WTC11 (cell line): ENCODE measurements at regions not wholly inside any gene's neighbourhood (a gene's known extent, or its start where the extent isn't known, plus 50 kb on each side); places are given as distances from the start of the nearest gene placed in this dataset.
A peak's percentile ranks its signal among the peaks of the same experiment; 100 is the strongest.

Experiments
- ATAC-seq: fragments of 200-7000 bp; cut with Tn5 transposase; 2 replicates; pipeline ENCODE4 v1.10.0; 2021; ENCODE audit warnings: mild to moderate bottlenecking, moderate library complexity
- CTCF ChIA-PET: fragments of 300-600 bp; sonication (Branson Sonifier 250); formaldehyde crosslinking; loops from one replicate; lab custom pipeline; 2021; ENCODE audit warnings: antibody characterized with exemption; lab: Charles Lee
- POLR2A ChIA-PET: fragments of 350-600 bp; sonication (Branson Sonifier 250); formaldehyde crosslinking; loops from one replicate; lab custom pipeline; 2021; ENCODE audit warnings: antibody characterized with exemption; lab: Charles Lee
- DNase-seq: peaks from one replicate; pipeline ENCODE4 v3.0.0; 2021; ENCODE audit warnings: low spot score
- H3K27ac Mint-ChIP-seq: 2 replicates; pipeline ENCODE4 v1.8.0; 2021; ENCODE audit warnings: mixed read lengths
- H3K27me3 Mint-ChIP-seq: 2 replicates; pipeline ENCODE4 v1.8.0; 2021; ENCODE audit warnings: low read depth, mild to moderate bottlenecking, moderate library complexity, mixed read lengths
- H3K36me3 Mint-ChIP-seq: 2 replicates; pipeline ENCODE4 v1.8.0; 2021; ENCODE audit warnings: mixed read lengths
- H3K4me1 Mint-ChIP-seq: 2 replicates; pipeline ENCODE4 v1.8.0; 2022; ENCODE audit warnings: mixed read lengths
- H3K4me3 Mint-ChIP-seq: 2 replicates; pipeline ENCODE4 v1.8.0; 2021; ENCODE audit warnings: mild to moderate bottlenecking, moderate library complexity, mixed read lengths
- H3K9me3 Mint-ChIP-seq: 2 replicates; pipeline ENCODE4 v1.8.0; 2021; ENCODE audit warnings: mixed read lengths
- AR ChIP-seq: fragments of 250-450 bp; sonication (Bioruptor Pico); IDR thresholded peaks from 2 replicates; pipeline ENCODE4 v1.9.0; 2021; ENCODE audit warnings: mild to moderate bottlenecking
- CREB1 ChIP-seq: sonication (generic); formaldehyde crosslinking; IDR thresholded peaks from 2 replicates; pipeline ENCODE4 v1.8.0; 2023; ENCODE audit warnings: mild to moderate bottlenecking, missing genetic modification reagents
- CTCF ChIP-seq: fragments of 200-600 bp; IDR thresholded peaks from 2 replicates; pipeline ENCODE4 v1.8.0; 2022; ENCODE audit warnings: antibody characterized with exemption
- E2F1 ChIP-seq: sonication (generic); formaldehyde crosslinking; IDR thresholded peaks from 2 replicates; pipeline ENCODE4 v1.8.0; 2022; ENCODE audit warnings: mild to moderate bottlenecking, missing genetic modification reagents
- E2F5 ChIP-seq: sonication (generic); formaldehyde crosslinking; IDR thresholded peaks from 2 replicates; pipeline ENCODE4 v1.8.1; 2022; ENCODE audit warnings: mild to moderate bottlenecking, moderate library complexity, missing genetic modification reagents
- ERG ChIP-seq: fragments of 250-450 bp; sonication (Bioruptor Pico); IDR thresholded peaks from 2 replicates; pipeline ENCODE4 v1.8.0; 2021; ENCODE audit warnings: mild to moderate bottlenecking
- IRF1 ChIP-seq: sonication (generic); formaldehyde crosslinking; IDR thresholded peaks from 2 replicates; pipeline ENCODE4 v1.8.0; 2023; ENCODE audit warnings: missing genetic modification reagents
- JUN ChIP-seq: sonication (generic); formaldehyde crosslinking; IDR thresholded peaks from 2 replicates; pipeline ENCODE4 v1.8.0; 2023; ENCODE audit warnings: mild to moderate bottlenecking, missing genetic modification reagents
- MXD4 ChIP-seq: fragments of 250-450 bp; sonication (Bioruptor Pico); IDR thresholded peaks from 2 replicates; pipeline ENCODE4 v1.8.0; 2021; ENCODE audit warnings: mild to moderate bottlenecking, moderate library complexity, borderline replicate concordance
- NFYB ChIP-seq: sonication (generic); formaldehyde crosslinking; conservative IDR thresholded peaks from 2 replicates; pipeline ENCODE4 v1.8.0; 2022; ENCODE audit warnings: low read depth, missing genetic modification reagents
- TP53 ChIP-seq: sonication (generic); formaldehyde crosslinking; IDR thresholded peaks from 2 replicates; pipeline ENCODE4 v1.8.1; 2023; ENCODE audit warnings: mild to moderate bottlenecking, missing genetic modification reagents
- ZBTB21 ChIP-seq: sonication (generic); formaldehyde crosslinking; IDR thresholded peaks from 2 replicates; pipeline ENCODE4 v1.8.1; 2023; ENCODE audit warnings: mild to moderate bottlenecking, missing genetic modification reagents, borderline replicate concordance
- ZMAT4 ChIP-seq: fragments of 250-450 bp; sonication (Bioruptor Pico); IDR thresholded peaks from 2 replicates; pipeline ENCODE4 v1.9.0; 2021; ENCODE audit warnings: mild to moderate bottlenecking
- ZNF232 ChIP-seq: sonication (generic); formaldehyde crosslinking; IDR thresholded peaks from 2 replicates; pipeline ENCODE4 v1.8.0; 2022; ENCODE audit warnings: mild to moderate bottlenecking, missing genetic modification reagents
- ZNF281 ChIP-seq: sonication (generic); formaldehyde crosslinking; IDR thresholded peaks from 2 replicates; pipeline ENCODE4 v1.8.0; 2023; ENCODE audit warnings: mild to moderate bottlenecking, missing genetic modification reagents
- ZNF416 ChIP-seq: fragments of 250-450 bp; sonication (Bioruptor Pico); IDR thresholded peaks from 2 replicates; pipeline ENCODE4 v1.9.0; 2021; ENCODE audit warnings: mild to moderate bottlenecking, inconsistent platforms
- ZNF425 ChIP-seq: fragments of 250-450 bp; sonication (Bioruptor Pico); conservative IDR thresholded peaks from 2 replicates; pipeline ENCODE4 v1.9.0; 2021; ENCODE audit warnings: mild to moderate bottlenecking

GRCh38 chr9:17063535-17064135 is 71.2 kb upstream of the CNTLN start:
- Mint-ChIP-seq H3K9me3 (no peaks in the 10 kb centered on the region), H3K27ac (no peak overlapping the region), H3K4me1 (peaks cover 4% of the 10 kb centered on the region), H3K36me3 (no peaks in the 10 kb centered on the region), H3K27me3 (no peaks in the 10 kb centered on the region), H3K4me3 (no peak overlapping the region)
- no peak for DNase-seq
- TF ChIP-seq CREB1 (CRISPR knock-in tag): no peak
- peak; percentile 68 for TF ChIP-seq CTCF
- peak; percentile 93 for ATAC-seq
- ChIA-PET CTCF (interaction anchor here (0.5 to 2.8 kb wide), 18 partner anchors 10 to 488 kb away, joined by 3 to 17 read pairs (median 4); no protein-coding TSS in a partner anchor), POLR2A (no interaction called here)

GRCh38 chr9:17062497-17062896 is 72.3 kb upstream of the CNTLN start:
- DNase-seq: no peak
- no peaks in the 10 kb centered on the region for H3K36me3 Mint-ChIP-seq
- H3K27ac Mint-ChIP-seq: no peak overlapping the region
- CTCF ChIA-PET: interaction anchor here (1.2 to 2.8 kb wide), 5 partner anchors 19 to 458 kb away, joined by 3 to 17 read pairs (median 15); no protein-coding TSS in a partner anchor
- H3K4me3 Mint-ChIP-seq: no peak overlapping the region
- H3K27me3 Mint-ChIP-seq: no peaks in the 10 kb centered on the region
- TF ChIP-seq ZNF232 (no peak), MXD4 (CRISPR knock-in tag) (no peak), ZMAT4 (CRISPR knock-in tag) (no peak), ZNF281 (CRISPR knock-in tag) (no peak), ERG (CRISPR knock-in tag) (no peak), NFYB (CRISPR knock-in tag) (no peak), ZNF416 (CRISPR knock-in tag) (no peak), E2F1 (CRISPR knock-in tag) (no peak), E2F5 (CRISPR knock-in tag) (no peak), IRF1 (no peak), JUN (no peak), ZNF425 (CRISPR knock-in tag) (no peak), ZBTB21 (CRISPR knock-in tag) (no peak), TP53 (CRISPR knock-in tag) (no peak), AR (CRISPR knock-in tag) (no peak)
- TF ChIP-seq, all 79 proteins: peak for 0
- no peak for ATAC-seq
- POLR2A ChIA-PET: no interaction called here
- Mint-ChIP-seq H3K9me3 (no peaks in the 10 kb centered on the region), H3K4me1 (no peaks in the 10 kb centered on the region)
